Naive thymus-derived CD4-positive, alpha-beta T cell (primary cell): ENCODE measurements at regions not wholly inside any gene's neighbourhood (a gene's known extent, or its start where the extent isn't known, plus 50 kb on each side); places are given as distances from the start of the nearest gene placed in this dataset.

Source experiments
- ATAC-seq: fragments of 150-1000 bp; cut with Tn5 transposase; 2 replicates; pipeline ENCODE4 v1.10.0; 2021; ENCODE audit warnings: mild to moderate bottlenecking, moderate library complexity
- CTCF ChIA-PET: fragments of 350-600 bp; sonication (Branson Sonifier 250); formaldehyde crosslinking; loops from one replicate; lab custom pipeline; 2021; ENCODE audit warnings: antibody characterized with exemption; lab: Charles Lee
- POLR2A ChIA-PET: fragments of 350-600 bp; sonication (Branson Sonifier 250); formaldehyde crosslinking; loops from one replicate; lab custom pipeline; 2021; ENCODE audit warnings: antibody characterized with exemption, inconsistent platforms; lab: Charles Lee
- DNase-seq, 9 donors: peaks; one replicate each; pipeline versions ENCODE4 v3.0.0 to v3.0.0-alpha.2; 2020 to 2022; ENCODE audit warnings: mixed read lengths in 1 of 9
- H3K27ac ChIP-seq: one replicate; pipeline ENCODE4 v1.7.0; 2013; ENCODE audit warnings: mild to moderate bottlenecking, low read depth, low read length, moderate library complexity
- H3K27me3 ChIP-seq, 2 donors: one replicate each; pipeline ENCODE4 v1.7.0; 2013; ENCODE audit warnings: low read length in 2 of 2, mild to moderate bottlenecking in 2 of 2, moderate library complexity in 2 of 2; ENCODE audit not compliant: control insufficient read depth in 2 of 2, insufficient read depth in 2 of 2
- H3K36me3 ChIP-seq, 3 experiments: 1 replicate in 2 of 3; 2 replicates in 1 of 3; pipeline ENCODE4 v1.7.0; 2013; ENCODE audit warnings: low read length in 3 of 3, mild to moderate bottlenecking in 3 of 3, moderate library complexity in 1 of 3; ENCODE audit not compliant: insufficient read depth in 3 of 3, control insufficient read depth in 2 of 3
- H3K4me1 ChIP-seq, 2 donors: one replicate each; pipeline ENCODE4 v1.7.0; 2013; ENCODE audit warnings: low read length in 2 of 2, mild to moderate bottlenecking in 2 of 2, moderate library complexity in 1 of 2; ENCODE audit not compliant: control insufficient read depth in 2 of 2, insufficient read depth in 2 of 2
- H3K4me3 ChIP-seq: 2 replicates; pipeline ENCODE4 v1.7.0; 2013; ENCODE audit warnings: mild to moderate bottlenecking, low read length
- H3K9me3 ChIP-seq, 3 experiments: 1 replicate in 2 of 3; 2 replicates in 1 of 3; pipeline ENCODE4 v1.7.0; 2013; ENCODE audit warnings: low read length in 3 of 3; ENCODE audit not compliant: control insufficient read depth in 2 of 3
- H3K27ac Mint-ChIP-seq, 9 donors: one replicate each; pipeline ENCODE4 v1.8.0; 2020 to 2022; ENCODE audit warnings: mixed read lengths in 9 of 9, mild to moderate bottlenecking in 8 of 9, moderate library complexity in 5 of 9, inconsistent platforms in 2 of 9
- H3K27me3 Mint-ChIP-seq, 5 donors: one replicate each; pipeline ENCODE4 v1.8.0; 2021 to 2022; ENCODE audit warnings: mixed read lengths in 5 of 5, mild to moderate bottlenecking in 1 of 5
- H3K36me3 Mint-ChIP-seq, 5 donors: one replicate each; pipeline ENCODE4 v1.8.0; 2020 to 2022; ENCODE audit warnings: mixed read lengths in 5 of 5, mild to moderate bottlenecking in 3 of 5, inconsistent platforms in 1 of 5
- H3K4me1 Mint-ChIP-seq, 7 donors: one replicate each; pipeline ENCODE4 v1.8.0; 2020 to 2022; ENCODE audit warnings: mixed read lengths in 7 of 7, mild to moderate bottlenecking in 3 of 7, inconsistent platforms in 1 of 7
- H3K4me3 Mint-ChIP-seq, 10 donors: one replicate each; pipeline ENCODE4 v1.8.0; 2020 to 2022; ENCODE audit warnings: mild to moderate bottlenecking in 10 of 10, mixed read lengths in 10 of 10, moderate library complexity in 6 of 10, inconsistent platforms in 2 of 10
- H3K9me3 Mint-ChIP-seq, 11 donors: one replicate each; pipeline ENCODE4 v1.8.0; 2020 to 2022; ENCODE audit warnings: mixed read lengths in 11 of 11, mild to moderate bottlenecking in 4 of 11, inconsistent platforms in 1 of 11, moderate library complexity in 1 of 11
- intact Hi-C, 2 donors: fragments of 100-400 bp; cut with micrococcal nuclease; formaldehyde crosslinking; loops; one replicate each; pipeline ENCODE4 v1.15.1; 2023

DNA sequence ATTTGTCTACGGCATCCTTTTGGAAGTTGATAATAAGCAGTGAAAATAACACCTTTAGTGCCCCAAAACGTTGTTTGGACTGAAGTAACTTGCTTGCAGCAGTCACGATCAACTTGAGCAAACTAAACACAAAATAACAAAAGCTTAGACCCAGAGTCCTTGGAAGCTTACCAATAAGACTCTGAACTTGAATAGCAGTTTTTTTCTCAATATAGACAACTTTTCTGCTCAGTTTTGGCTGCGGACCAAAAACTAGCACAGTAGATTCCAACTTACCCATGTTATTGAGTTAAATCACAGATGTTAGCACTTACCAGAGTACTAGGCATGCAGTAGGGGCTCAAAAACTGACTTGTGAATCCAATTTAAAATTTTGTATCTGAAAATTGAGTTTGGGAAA, 746.9 kb downstream of the PCDH19 start:
- intact Hi-C loops: no loop called here
- ATAC-seq: no peak
- POLR2A ChIA-PET: no interaction called here

DNA sequence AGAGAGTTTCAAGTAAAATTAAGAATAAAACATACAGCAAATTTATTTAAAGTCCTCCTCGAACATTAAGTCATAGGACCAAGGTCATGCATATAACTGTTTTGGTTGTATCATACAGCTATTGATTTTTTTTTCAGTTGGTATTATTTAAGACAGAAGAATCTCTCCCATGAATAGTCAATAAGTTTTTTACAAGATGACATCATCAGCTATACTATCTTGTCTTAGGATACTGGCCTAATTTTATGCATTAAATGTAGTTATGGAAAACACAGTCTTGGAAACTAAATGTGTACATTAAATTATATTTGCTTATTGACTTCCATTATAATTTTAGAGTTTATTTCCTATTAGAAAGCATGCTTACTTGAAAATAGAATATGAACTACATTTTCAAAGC, 755.9 kb downstream of the PCDH19 start:
- intact Hi-C loops: no loop called here
- Mint-ChIP-seq H3K27me3 (no peaks in the 10 kb centered on the region), H3K36me3 (no peaks in the 10 kb centered on the region), H3K27ac (no peak overlapping the region), H3K4me3 (no peak overlapping the region), H3K9me3 (peaks cover 0 to 3% (median 0%) of the 10 kb centered on the region in 11 donors), H3K4me1 (no peaks in the 10 kb centered on the region)
- DNase-seq (no peak), ATAC-seq (no peak)
- ChIA-PET POLR2A (no interaction called here), CTCF (no interaction called here)
- Histone ChIP-seq H3K27me3 (no peaks in the 10 kb centered on the region), H3K4me1 (no peaks in the 10 kb centered on the region), H3K9me3 (no peaks in the 10 kb centered on the region), H3K4me3 (no peak overlapping the region), H3K27ac (no peak overlapping the region), H3K36me3 (no peaks in the 10 kb centered on the region)

More for the DNA sequence above, 746.9 kb downstream of the PCDH19 start:
- H3K4me1 ChIP-seq: no peaks in the 10 kb centered on the region
- no peaks in the 10 kb centered on the region for H3K27me3 ChIP-seq
- H3K9me3 ChIP-seq: no peaks in the 10 kb centered on the region
- H3K4me3 ChIP-seq: no peak overlapping the region
- no peak overlapping the region for H3K27ac ChIP-seq
- Mint-ChIP-seq H3K4me3 (no peak overlapping the region), H3K4me1 (peaks cover 0 to 1% (median 0%) of the 10 kb centered on the region in 7 donors), H3K9me3 (peaks cover 0 to 11% (median 0%) of the 10 kb centered on the region in 11 donors), H3K36me3 (no peaks in the 10 kb centered on the region), H3K27me3 (no peaks in the 10 kb centered on the region), H3K27ac (no peak overlapping the region)
- no peaks in the 10 kb centered on the region for H3K36me3 ChIP-seq
- CTCF ChIA-PET: no interaction called here
- DNase-seq: no peak

- Histone ChIP-seq H3K36me3 (no peaks in the 10 kb centered on the region), H3K27me3 (no peaks in the 10 kb centered on the region), H3K9me3 (no peaks in the 10 kb centered on the region), H3K27ac (no peak overlapping the region), H3K4me1 (no peaks in the 10 kb centered on the region), H3K4me3 (no peak overlapping the region)
- ATAC-seq (no peak), DNase-seq (no peak)
- CTCF ChIA-PET: no interaction called here
- no peaks in the 10 kb centered on the region for H3K4me1 Mint-ChIP-seq
- intact Hi-C loops: no loop called here
- no peak overlapping the region for H3K4me3 Mint-ChIP-seq
- H3K27me3 Mint-ChIP-seq: no peaks in the 10 kb centered on the region
- H3K9me3 Mint-ChIP-seq: peaks cover 0 to 3% (median 0%) of the 10 kb centered on the region in 11 donors
- no peaks in the 10 kb centered on the region for H3K36me3 Mint-ChIP-seq
- POLR2A ChIA-PET: no interaction called here
- H3K27ac Mint-ChIP-seq: no peak overlapping the region
These were observed 756.7 kb downstream of the PCDH19 start for GRCh38 chrX:99653352-99653751.

GRCh38 chrX:99613041-99613440, 797.0 kb downstream of the PCDH19 start:
- Mint-ChIP-seq H3K4me1 (no peaks in the 10 kb centered on the region), H3K27ac (no peak overlapping the region), H3K36me3 (no peaks in the 10 kb centered on the region), H3K9me3 (peaks cover 0 to 5% (median 0%) of the 10 kb centered on the region in 11 donors), H3K27me3 (no peaks in the 10 kb centered on the region), H3K4me3 (no peak overlapping the region)
- Histone ChIP-seq H3K4me1 (no peaks in the 10 kb centered on the region), H3K36me3 (no peaks in the 10 kb centered on the region), H3K27me3 (no peaks in the 10 kb centered on the region), H3K4me3 (no peak overlapping the region), H3K9me3 (no peaks in the 10 kb centered on the region), H3K27ac (no peak overlapping the region)
- no peak for DNase-seq
- intact Hi-C loops: no loop called here
- POLR2A ChIA-PET: no interaction called here
- CTCF ChIA-PET: no interaction called here
- ATAC-seq: no peak

DNA sequence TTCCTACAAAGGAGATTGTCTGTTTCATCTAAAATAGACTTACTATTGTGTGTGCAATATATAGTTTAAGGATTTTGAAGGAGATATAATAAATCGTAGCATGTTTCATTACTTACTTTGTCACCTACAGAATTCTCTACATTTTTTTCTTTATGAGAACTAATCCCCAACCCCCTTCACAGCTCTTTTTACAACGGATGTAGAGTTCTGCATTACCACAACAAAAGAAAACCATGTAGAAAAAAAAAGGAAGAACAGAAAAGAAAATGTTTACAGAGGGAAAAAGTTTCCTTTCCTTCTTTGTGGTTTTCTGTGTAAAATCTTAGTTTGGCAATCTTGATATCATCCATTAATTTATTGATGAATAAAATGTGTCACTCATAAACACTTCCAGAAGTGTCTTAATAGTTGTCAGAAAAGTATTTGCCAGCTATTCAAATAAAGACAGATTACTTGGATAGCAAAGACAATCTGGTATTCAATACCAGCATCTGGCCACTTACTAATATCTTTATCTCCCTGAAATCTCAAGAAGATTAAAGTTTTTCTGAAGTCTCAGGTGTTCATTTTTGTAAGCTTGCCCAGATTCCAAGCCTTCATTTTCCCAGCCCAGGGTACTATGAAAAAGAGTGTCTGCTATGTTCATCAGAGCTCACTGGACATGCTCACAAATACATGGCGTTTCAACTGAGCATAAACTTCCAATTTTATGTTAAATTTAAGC, 806.8 kb downstream of the PCDH19 start:
- intact Hi-C loops: no loop called here
- no peak for DNase-seq
- no peak overlapping the region for H3K27ac Mint-ChIP-seq
- peaks cover 0 to 5% (median 0%) of the 10 kb centered on the region in 11 donors for H3K9me3 Mint-ChIP-seq
- no peaks in the 10 kb centered on the region for H3K27me3 Mint-ChIP-seq
- H3K27me3 ChIP-seq: no peaks in the 10 kb centered on the region
- no peaks in the 10 kb centered on the region for H3K9me3 ChIP-seq
- no peak overlapping the region for H3K27ac ChIP-seq
- H3K4me3 Mint-ChIP-seq: no peak overlapping the region
- CTCF ChIA-PET: no interaction called here
- POLR2A ChIA-PET: no interaction called here
- H3K4me3 ChIP-seq: no peak overlapping the region
- H3K36me3 Mint-ChIP-seq: no peaks in the 10 kb centered on the region
- ATAC-seq: no peak
- no peaks in the 10 kb centered on the region for H3K4me1 ChIP-seq
- H3K36me3 ChIP-seq: no peaks in the 10 kb centered on the region
- H3K4me1 Mint-ChIP-seq: peaks cover 0 to 19% (median 0%) of the 10 kb centered on the region in 7 donors

- Mint-ChIP-seq H3K4me3 (no peak overlapping the region), H3K27me3 (no peaks in the 10 kb centered on the region), H3K36me3 (no peaks in the 10 kb centered on the region), H3K27ac (no peak overlapping the region), H3K9me3 (peaks cover 0 to 5% (median 0%) of the 10 kb centered on the region in 11 donors), H3K4me1 (peaks cover 0 to 19% (median 0%) of the 10 kb centered on the region in 7 donors)
- DNase-seq (no peak), ATAC-seq (no peak)
- Histone ChIP-seq H3K36me3 (no peaks in the 10 kb centered on the region), H3K4me1 (no peaks in the 10 kb centered on the region), H3K4me3 (no peak overlapping the region), H3K9me3 (no peaks in the 10 kb centered on the region), H3K27ac (no peak overlapping the region), H3K27me3 (no peaks in the 10 kb centered on the region)
- POLR2A ChIA-PET: no interaction called here
- CTCF ChIA-PET: no interaction called here
- intact Hi-C loops: no loop called here
These were observed 808.0 kb downstream of the PCDH19 start for GRCh38 chrX:99602107-99602506.

DNA sequence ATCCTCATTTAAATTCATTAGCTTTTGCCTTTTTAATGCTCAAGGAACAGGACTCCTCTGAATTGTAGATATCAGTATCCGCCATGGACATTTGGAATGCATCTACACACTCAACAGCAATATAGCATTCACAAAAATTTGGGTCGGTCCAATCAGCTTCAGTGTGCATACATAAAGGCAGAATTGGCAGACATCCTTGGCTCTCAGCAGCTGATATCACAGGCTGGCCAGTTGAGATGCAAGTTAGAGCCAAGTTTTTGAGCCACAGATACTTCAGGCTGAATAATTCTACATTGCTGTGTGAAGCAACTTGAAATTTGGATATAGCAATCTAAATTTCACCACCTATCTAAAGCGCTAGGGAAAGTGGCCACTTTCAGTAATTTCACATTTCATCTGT, 821.1 kb downstream of the PCDH19 start:
- no peaks in the 10 kb centered on the region for H3K4me1 ChIP-seq

More for the DNA sequence above, 821.1 kb downstream of the PCDH19 start:
- Histone ChIP-seq H3K9me3 (no peaks in the 10 kb centered on the region), H3K27me3 (no peaks in the 10 kb centered on the region), H3K4me3 (no peak overlapping the region), H3K27ac (no peak overlapping the region), H3K36me3 (no peaks in the 10 kb centered on the region)
- no peak overlapping the region for H3K27ac Mint-ChIP-seq
- H3K36me3 Mint-ChIP-seq: no peaks in the 10 kb centered on the region
- ATAC-seq (no peak), DNase-seq (no peak)
- no peaks in the 10 kb centered on the region for H3K4me1 Mint-ChIP-seq
- ChIA-PET POLR2A (no interaction called here), CTCF (no interaction called here)
- intact Hi-C loops: no loop called here
- peaks cover 0 to 4% (median 0%) of the 10 kb centered on the region in 11 donors for H3K9me3 Mint-ChIP-seq
- H3K4me3 Mint-ChIP-seq: no peak overlapping the region
- no peaks in the 10 kb centered on the region for H3K27me3 Mint-ChIP-seq
